HG03457 (cell line): ENCODE measurements at regions not wholly inside any gene's neighbourhood (a gene's known extent, or its start where the extent isn't known, plus 50 kb on each side); places are given as distances from the start of the nearest gene placed in this dataset.
"Not testable (repeated sequence)": the region's sequence is repeated elsewhere in the genome, so short reads cannot be mapped to it uniquely, and the experiment has no call there.

Source experiments
- ATAC-seq: cut with Tn5 transposase; IDR thresholded peaks from one replicate; pipeline ENCODE4 v1.9.1; 2021; ENCODE audit warnings: moderate number of reproducible peaks; ENCODE audit not compliant: unreplicated experiment

DNA sequence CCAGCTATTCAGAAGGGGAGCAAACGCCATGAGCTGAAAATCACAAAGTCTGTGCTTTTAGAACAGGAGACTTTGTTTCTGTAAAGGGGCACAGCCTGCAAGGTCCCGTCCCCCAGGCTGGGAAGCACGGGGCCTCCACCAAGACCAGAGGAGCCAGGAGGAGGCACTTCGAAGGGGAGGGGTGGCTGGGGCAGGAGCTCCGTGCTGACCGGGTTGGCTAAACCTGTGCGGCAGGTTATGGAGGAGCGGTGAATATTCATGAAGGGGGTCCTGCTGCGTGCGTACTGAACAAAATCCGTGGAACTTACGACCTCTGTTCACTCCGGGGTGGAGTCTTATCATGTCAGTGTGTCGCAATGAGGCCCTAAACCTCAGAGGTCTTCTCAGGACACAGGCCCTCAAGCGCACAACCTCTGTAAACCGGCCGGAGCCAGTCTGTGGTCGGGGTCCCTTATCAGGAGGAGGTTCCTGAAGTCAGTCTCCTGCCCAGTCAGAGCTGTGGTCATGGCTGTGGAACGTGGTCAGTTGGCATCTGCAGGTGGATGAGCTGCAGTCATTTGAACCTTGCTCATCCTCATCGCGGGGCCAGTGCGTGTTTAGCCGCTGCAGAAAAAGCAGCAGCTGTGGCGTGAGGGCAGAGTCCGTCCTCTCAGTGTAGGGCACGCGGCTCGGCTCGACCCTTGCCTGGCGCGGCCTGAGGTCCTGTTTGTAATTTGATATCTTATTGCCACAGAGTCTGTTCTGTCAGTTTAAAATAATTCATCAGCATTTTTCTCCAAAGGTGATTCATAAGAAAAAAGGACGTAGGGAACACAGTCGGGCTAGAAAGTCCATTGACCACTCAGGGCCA is 5507.7 kb upstream of the TPTE start:
- not testable (repeated sequence) for ATAC-seq

- not testable (repeated sequence) for ATAC-seq
These were observed 5506.2 kb upstream of the TPTE start for GRCh38 chr21:5015187-5015586.

GRCh38 chr21:5019120-5019519 is 5502.3 kb upstream of the TPTE start:
- peak; percentile 34 for ATAC-seq

DNA sequence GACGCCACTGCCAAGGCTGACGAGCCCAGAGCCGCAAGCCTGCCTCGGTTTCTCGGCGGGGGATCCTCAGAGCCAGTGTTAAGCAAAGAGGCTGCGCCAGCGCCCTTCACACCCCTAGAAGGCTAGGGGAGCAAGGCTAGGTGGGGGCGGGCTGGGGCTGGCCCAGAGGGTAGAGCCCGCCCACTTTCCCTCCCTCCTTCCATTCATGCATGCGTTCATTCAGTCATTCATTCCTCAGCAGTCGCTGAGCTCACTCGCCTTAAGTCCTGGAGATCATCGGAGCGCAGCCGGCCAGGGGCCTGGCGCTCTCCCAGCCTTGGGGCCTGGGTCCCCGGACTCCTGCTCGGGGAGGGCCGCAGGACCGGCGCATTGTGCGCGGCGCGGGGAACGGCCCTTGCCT is 5499.6 kb upstream of the TPTE start:
- not testable (repeated sequence) for ATAC-seq

DNA sequence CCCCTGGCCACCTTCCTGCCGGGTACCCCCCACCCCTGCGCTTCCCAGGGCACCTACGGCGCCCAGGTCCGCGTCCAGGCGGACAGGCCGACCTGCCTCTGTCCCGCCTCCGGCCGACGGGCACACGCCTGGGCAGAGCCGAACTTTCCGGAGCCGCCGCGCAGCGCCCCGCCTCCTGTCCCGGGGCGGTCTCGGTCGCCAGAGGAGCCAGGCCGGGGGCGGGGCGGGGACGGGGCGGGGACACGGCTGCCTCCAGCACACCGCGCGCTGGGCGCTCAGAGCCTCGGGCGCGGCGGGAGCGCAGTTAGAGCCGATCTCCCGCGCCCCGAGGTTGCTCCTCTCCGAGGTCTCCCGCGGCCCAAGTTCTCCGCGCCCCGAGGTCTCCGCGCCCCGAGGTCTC is 5499.1 kb upstream of the TPTE start:
- ATAC-seq = not testable (repeated sequence)

GRCh38 chr21:5022748-5023147 is 5498.6 kb upstream of the TPTE start:
- ATAC-seq = not testable (repeated sequence)

- not testable (repeated sequence) for ATAC-seq
These were observed 5486.2 kb upstream of the TPTE start for GRCh38 chr21:5035147-5035546.

GRCh38 chr21:5035587-5035986 is 5485.8 kb upstream of the TPTE start:
- ATAC-seq = not testable (repeated sequence)

DNA sequence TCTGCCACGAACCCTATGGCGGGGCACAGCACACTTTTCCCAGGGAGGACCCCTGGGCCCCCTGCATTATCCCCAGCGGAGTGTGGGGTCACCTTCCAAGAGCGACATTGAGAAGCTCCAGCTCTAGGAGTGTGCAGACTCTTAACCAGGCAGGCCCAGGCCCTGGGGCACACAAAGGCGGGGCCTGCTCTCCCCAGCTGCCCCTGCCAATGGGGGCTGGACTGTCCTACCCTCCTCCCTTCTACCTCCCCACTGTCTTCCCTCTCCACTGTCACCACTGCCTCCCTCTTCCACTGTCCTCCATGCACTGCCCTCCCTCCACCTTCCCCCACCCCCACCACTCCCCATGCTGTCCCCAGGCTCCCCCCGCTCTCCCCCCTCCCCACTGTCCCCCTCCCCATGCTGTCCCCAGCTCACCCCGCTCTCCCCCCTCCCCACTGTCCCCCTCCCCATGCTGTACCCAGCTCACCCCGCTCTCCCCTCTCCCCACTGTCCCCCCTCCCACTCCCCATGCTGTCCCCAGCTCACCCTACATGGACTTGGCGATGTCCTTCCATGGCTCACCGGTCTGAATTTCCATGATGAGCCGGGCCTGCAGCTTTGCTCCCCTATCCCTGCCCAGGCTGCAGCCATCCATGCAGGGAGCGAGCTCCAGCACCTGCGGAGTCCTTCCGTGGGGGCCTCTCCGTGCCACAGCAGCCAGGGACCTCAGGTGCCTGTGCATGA is 5483.6 kb upstream of the TPTE start:
- ATAC-seq = not testable (repeated sequence)

GRCh38 chr21:5039926-5040325 is 5481.5 kb upstream of the TPTE start:
- ATAC-seq = not testable (repeated sequence)

- ATAC-seq = not testable (repeated sequence)
These were observed 5478.8 kb upstream of the TPTE start for GRCh38 chr21:5042583-5042982.

DNA sequence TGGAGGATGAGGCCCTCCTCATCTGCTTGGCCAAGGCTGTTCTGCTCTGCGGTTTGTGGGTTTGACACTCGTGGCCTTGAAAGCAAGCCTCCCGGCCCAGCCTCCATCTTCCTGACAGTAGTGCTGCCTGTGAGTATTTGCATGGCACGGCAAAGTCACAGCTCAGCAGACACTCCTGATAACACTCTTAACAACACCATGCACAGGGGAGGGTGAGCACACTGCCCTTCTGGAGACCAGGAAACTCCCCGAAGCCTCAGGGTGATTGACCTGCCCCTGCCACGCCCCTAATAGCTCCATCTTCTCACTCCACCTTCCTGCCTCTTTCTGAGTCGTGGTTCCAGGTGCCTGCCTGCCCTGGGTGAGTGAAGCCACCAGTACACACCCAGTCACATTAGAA is 5476.6 kb upstream of the TPTE start:
- not testable (repeated sequence) for ATAC-seq

DNA sequence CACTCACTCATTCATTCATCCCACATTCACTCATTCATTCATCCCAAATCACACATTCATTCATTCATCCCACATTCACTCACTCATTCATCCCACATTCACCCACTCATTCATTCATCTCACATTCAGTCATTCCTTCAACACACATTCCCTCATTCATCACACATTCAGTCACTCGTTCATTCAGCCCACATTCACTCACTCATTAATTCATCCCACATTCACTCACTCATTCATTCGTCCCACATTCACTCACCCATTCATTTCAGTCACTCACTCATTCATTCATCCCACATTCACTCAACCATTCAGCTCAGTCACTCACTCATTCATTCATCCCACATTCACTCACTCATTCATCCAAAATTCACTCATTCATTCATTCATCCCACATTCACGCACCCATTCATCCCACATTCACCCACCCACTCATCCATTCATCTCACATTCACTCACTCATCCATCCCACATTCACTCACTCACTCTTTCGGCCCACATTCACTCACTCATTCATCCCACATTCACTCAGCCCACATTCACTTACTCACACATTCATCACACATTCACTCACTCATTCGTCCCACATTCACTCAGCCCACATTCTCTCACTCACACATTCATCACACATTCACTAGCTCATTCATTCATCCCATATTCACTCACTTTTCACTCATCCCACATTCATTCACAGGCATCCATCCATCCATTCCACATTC is 5469.9 kb upstream of the TPTE start:
- not testable (repeated sequence) for ATAC-seq

GRCh38 chr21:5055027-5055754 is 5466.2 kb upstream of the TPTE start:
- ATAC-seq = not testable (repeated sequence)

GRCh38 chr21:5055996-5056962 is 5465.1 kb upstream of the TPTE start:
- ATAC-seq = not testable (repeated sequence)

DNA sequence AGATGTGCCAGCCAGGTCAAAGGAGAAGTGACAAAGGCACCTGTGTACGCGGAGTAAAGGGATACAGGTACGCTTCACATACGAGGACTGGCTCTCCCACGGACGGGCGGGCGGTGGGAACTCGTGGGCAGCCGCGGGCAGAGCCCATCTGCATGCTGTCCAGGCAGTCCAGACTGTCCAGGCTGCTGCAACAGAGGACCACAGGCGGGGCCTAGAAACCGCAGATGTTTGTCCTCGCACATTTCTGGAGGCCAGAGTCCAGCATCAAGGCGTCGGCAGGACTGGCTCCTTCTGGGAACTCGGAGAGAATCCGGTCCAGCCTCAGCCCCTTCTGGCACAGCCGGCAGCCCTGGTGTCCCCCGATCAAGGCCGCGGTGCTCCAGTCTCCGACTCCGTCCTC is 5464.3 kb upstream of the TPTE start:
- not testable (repeated sequence) for ATAC-seq

- ATAC-seq = not testable (repeated sequence)
These were observed 5460.9 kb upstream of the TPTE start for GRCh38 chr21:5060364-5061083.

GRCh38 chr21:5064581-5065142 is 5456.7 kb upstream of the TPTE start:
- ATAC-seq = not testable (repeated sequence)
